ENCODE measurements at regions not wholly inside any gene's neighbourhood (a gene's known extent, or its start where the extent isn't known, plus 50 kb on each side); places are given as distances from the start of the nearest gene placed in this dataset.

- DNase-seq = no peak
These were observed 61.8 kb upstream of the ETS2 start for GRCh38 chr21:38743772-38744529.

GRCh38 chr21:38744861-38745260, 60.9 kb upstream of the ETS2 start:
- DNase-seq = no peak

- no peak for DNase-seq
These were observed 57.9 kb upstream of the ETS2 start for GRCh38 chr21:38747810-38748209.

GRCh38 chr21:38751379-38752050, 54.2 kb upstream of the ETS2 start:
- no peak for DNase-seq

- no peak for DNase-seq
These were observed 53.7 kb upstream of the ETS2 start for GRCh38 chr21:38752051-38752505.

GRCh38 chr21:38753114-38753513, 52.6 kb upstream of the ETS2 start:
- no peak for DNase-seq

GRCh38 chr21:38753557-38753971, 52.2 kb upstream of the ETS2 start:
- DNase-seq = no peak

Measured in stimulated activated CD4-positive, alpha-beta T cell treated with anti-CD3 and anti-CD28 coated beads, Interleukin-15, amount 100 ng/mL, for 24 hours (primary cell).